ENCODE measurements at regions not wholly inside any gene's neighbourhood (a gene's known extent, or its start where the extent isn't known, plus 50 kb on each side); places are given as distances from the start of the nearest gene placed in this dataset.

- TF ChIP-seq POLR2A (IDR thresholded peaks at IDR 0.05; ENCODE audit: low read depth, low read length) (no peak), POLR2AphosphoS5 (IDR thresholded peaks at IDR 0.05; ENCODE audit: low read depth, low read length) (no peak), TAF1 (IDR thresholded peaks at IDR 0.05; ENCODE audit: low read depth, low read length) (no peak)
These were observed 75.7 kb upstream of the KIF26B start for GRCh38 chr1:245079021-245079609.
